HepG2 (cell line): ENCODE measurements at regions not wholly inside any gene's neighbourhood (a gene's known extent, or its start where the extent isn't known, plus 50 kb on each side); places are given as distances from the start of the nearest gene placed in this dataset.

Experiments used
- CHD4 ChIP-seq: fragments of 200-600 bp; sonication (generic); IDR thresholded peaks from 2 replicates; pipeline ENCODE4 v1.7.0; 2017; ENCODE audit warnings: mild to moderate bottlenecking, low read length, borderline replicate concordance
- CTCF ChIP-seq: sonication (generic); formaldehyde crosslinking; IDR thresholded peaks from 2 replicates; pipeline ENCODE4 v1.5.0; 2020; ENCODE audit warnings: mild to moderate bottlenecking, missing genetic modification reagents, moderate library complexity
- ELF1 ChIP-seq: sonication (generic); formaldehyde crosslinking; IDR thresholded peaks from 2 replicates; pipeline ENCODE4 v1.4.0; 2020; ENCODE audit warnings: missing genetic modification reagents
- EZH2 ChIP-seq: conservative IDR thresholded peaks from 2 replicates; pipeline ENCODE4 v1.6.1; 2012; ENCODE audit warnings: mild to moderate bottlenecking, low read depth, low read length, moderate library complexity
- FOXJ3 ChIP-seq: sonication (generic); formaldehyde crosslinking; IDR thresholded peaks from 2 replicates; pipeline ENCODE4 v1.4.0; 2020; ENCODE audit warnings: missing genetic modification reagents, mild to moderate bottlenecking, borderline replicate concordance
- HINFP ChIP-seq: sonication (generic); formaldehyde crosslinking; IDR thresholded peaks from 2 replicates; pipeline ENCODE4 v1.4.0; 2020; ENCODE audit warnings: low read depth, mild to moderate bottlenecking, missing genetic modification reagents
- JARID2 ChIP-seq: sonication (generic); formaldehyde crosslinking; IDR thresholded peaks from 2 replicates; pipeline ENCODE4 v1.8.1; 2023; ENCODE audit warnings: missing genetic modification reagents, inconsistent platforms; ENCODE audit not compliant: insufficient replicate concordance
- JUN ChIP-seq: sonication (generic); formaldehyde crosslinking; IDR thresholded peaks from 2 replicates; pipeline ENCODE4 v1.4.0; 2020; ENCODE audit warnings: mild to moderate bottlenecking, missing genetic modification reagents
- MAZ ChIP-seq, 2 experiments: sonication (generic) in 1 of 2; formaldehyde crosslinking in 1 of 2; IDR thresholded peaks; 2 replicates each; pipeline versions ENCODE4 v1.5.0 to v1.6.1; 2012 to 2020; ENCODE audit warnings: low read depth in 2 of 2, mild to moderate bottlenecking in 2 of 2, borderline replicate concordance in 1 of 2, improper control_type of control experiment in 1 of 2, low read length in 1 of 2, missing genetic modification reagents in 1 of 2, moderate library complexity in 1 of 2
- ZBTB44 ChIP-seq: sonication (generic); formaldehyde crosslinking; IDR thresholded peaks from 2 replicates; pipeline ENCODE4 v1.4.0; 2020; ENCODE audit warnings: missing genetic modification reagents
- ZNF3 ChIP-seq: IDR thresholded peaks from 2 replicates; pipeline ENCODE4 v1.7.0; 2017; ENCODE audit warnings: inconsistent platforms
- ZNF530 ChIP-seq: sonication (generic); formaldehyde crosslinking; IDR thresholded peaks from 2 replicates; pipeline ENCODE4 v1.5.0; 2020; ENCODE audit warnings: low read depth, mild to moderate bottlenecking, missing genetic modification reagents

- TF ChIP-seq JARID2 (no peak), ZNF3 (CRISPR knock-in tag) (no peak), CTCF (CRISPR knock-in tag) (no peak), ZNF530 (CRISPR knock-in tag) (no peak), ZBTB44 (no peak), CHD4 (no peak), HINFP (CRISPR knock-in tag) (no peak), JUN (CRISPR knock-in tag) (no peak), ELF1 (CRISPR knock-in tag) (no peak), MAZ (IDR thresholded peaks at IDR 0.05; ENCODE audit: borderline replicate concordance, low read depth, low read length) (no peak), MAZ (CRISPR knock-in tag; IDR thresholded peaks at IDR 0.05; ENCODE audit: low read depth) (no peak), FOXJ3 (CRISPR knock-in tag) (no peak), EZH2 (no peak)
Observed at GRCh38 chr13:95378603-95379002, 77.4 kb upstream of the ABCC4 start.
